GM12878 (cell line): ENCODE measurements at regions not wholly inside any gene's neighbourhood (a gene's known extent, or its start where the extent isn't known, plus 50 kb on each side); places are given as distances from the start of the nearest gene placed in this dataset.

ENCODE experiments used
- ATAC-seq: fragments of 200-7000 bp; cut with Tn5 transposase; 3 replicates; pipeline ENCODE4 v1.9.1; 2020; ENCODE audit warnings: mild to moderate bottlenecking, moderate library complexity
- BruUV-seq: library from RNA; stranded (reverse); fragments of 400-500 nt; replicated peaks from 2 replicates; lab custom pipeline; 2021; lab: Mats Ljungman, UMichigan
- CTCF ChIA-PET: fragments of 300-600 bp; sonication (Branson Sonifier 250); formaldehyde crosslinking; extraction: SDS; loops from one replicate; lab custom pipeline; 2021; ENCODE audit warnings: inconsistent platforms; lab: Yijun Ruan, JAX
- POLR2A ChIA-PET: fragments of 350-600 bp; formaldehyde crosslinking; extraction: SDS; loops from one replicate; lab custom pipeline; 2021; ENCODE audit warnings: inconsistent platforms; lab: Charles Lee
- RAD21 ChIA-PET: fragments of 300-600 bp; sonication (Branson Sonifier 250); formaldehyde crosslinking; loops from one replicate; lab custom pipeline; 2023; ENCODE audit warnings: antibody characterized with exemption; ENCODE audit not compliant: unreplicated experiment; lab: Charles Lee
- SMC1A ChIA-PET: fragments of 300-600 bp; sonication (Branson Sonifier 250); formaldehyde crosslinking; loops from one replicate; lab custom pipeline; 2023; ENCODE audit not compliant: unreplicated experiment, uncharacterized antibody; lab: Charles Lee
- DNase-seq: peaks from one replicate; pipeline ENCODE4 v3.0.0-alpha.2; 2011; ENCODE audit warnings: low read depth, low spot score
- FAIRE-seq: peaks from 3 replicates; lab custom pipeline; 2011; peaks lifted over from hg19 to GRCh38; lab: Jason Lieb, UNC
- H2AFZ ChIP-seq: 2 replicates; pipeline ENCODE4 v1.6.0; 2011; ENCODE audit warnings: low read depth, low read length, control low read depth; ENCODE audit not compliant: control insufficient read depth
- H3K27ac ChIP-seq: 2 replicates; pipeline ENCODE4 v1.5.1; 2011; ENCODE audit warnings: control low read depth; ENCODE audit not compliant: control insufficient read depth, insufficient read depth
- H3K27me3 ChIP-seq, 2 experiments: replicated peaks in 1 of 2; 2 replicates each; pipeline versions ENCODE4 v1.6.0 to v1.6.1; 2011; ENCODE audit warnings: low read length in 1 of 2; ENCODE audit not compliant: control insufficient read depth in 2 of 2, insufficient read depth in 2 of 2
- H3K36me3 ChIP-seq, 2 experiments: 2 replicates each; pipeline ENCODE4 v1.5.1; 2011; ENCODE audit warnings: low read length in 1 of 2; ENCODE audit not compliant: control insufficient read depth in 2 of 2, insufficient read depth in 2 of 2
- H3K4me1 ChIP-seq: 2 replicates; pipeline ENCODE4 v1.6.1; 2011; ENCODE audit warnings: mild to moderate bottlenecking, low read length, moderate library complexity, mixed read lengths; ENCODE audit not compliant: control insufficient read depth, insufficient read depth
- H3K4me2 ChIP-seq: 2 replicates; pipeline ENCODE4 v1.6.0; 2011; ENCODE audit warnings: control low read depth; ENCODE audit not compliant: control insufficient read depth, insufficient read depth
- H3K4me3 ChIP-seq: fragments of 200-600 bp; sonication (generic); 2 replicates; pipeline ENCODE4 v1.5.1; 2016
- H3K79me2 ChIP-seq: 2 replicates; pipeline ENCODE4 v1.6.0; 2011; ENCODE audit warnings: low read length; ENCODE audit not compliant: control insufficient read depth, insufficient read depth
- H3K9ac ChIP-seq: 2 replicates; pipeline ENCODE4 v1.8.0; 2011; ENCODE audit warnings: low read length, control low read depth, mixed read lengths; ENCODE audit not compliant: control insufficient read depth, insufficient read depth
- H3K9me3 ChIP-seq: replicated peaks from 3 replicates; pipeline ENCODE4 v1.5.1; 2011; ENCODE audit warnings: mild to moderate bottlenecking, low read length; ENCODE audit not compliant: control insufficient read depth, insufficient read depth
- H4K20me1 ChIP-seq: 2 replicates; pipeline ENCODE4 v1.6.0; 2011; ENCODE audit not compliant: control insufficient read depth, insufficient read depth
- FOXK2 ChIP-seq: fragments of 450-650 bp; IDR thresholded peaks from 2 replicates; pipeline ENCODE4 v1.6.1; 2017; ENCODE audit warnings: mild to moderate bottlenecking, moderate library complexity
- MXI1 ChIP-seq: fragments of 150-350 bp; IDR thresholded peaks from 2 replicates; pipeline ENCODE4 v1.6.1; 2011; ENCODE audit warnings: low read depth, mild to moderate bottlenecking, inconsistent platforms, low read length, improper control_type of control experiment
- RB1 ChIP-seq: fragments of 450-650 bp; formaldehyde crosslinking; IDR thresholded peaks from 2 replicates; pipeline ENCODE4 v1.6.1; 2017; ENCODE audit warnings: mild to moderate bottlenecking, borderline replicate concordance
- SREBF2 ChIP-seq: IDR thresholded peaks from 2 replicates; pipeline ENCODE4 v1.6.1; 2012; ENCODE audit warnings: mild to moderate bottlenecking, low read length
- ZBED1 ChIP-seq: IDR thresholded peaks from 2 replicates; pipeline ENCODE4 v1.6.1; 2016; ENCODE audit warnings: borderline replicate concordance
- ZBTB11 ChIP-seq: fragments of 450-650 bp; formaldehyde crosslinking; IDR thresholded peaks from 2 replicates; pipeline ENCODE4 v1.5.0; 2022; ENCODE audit warnings: mild to moderate bottlenecking, missing genetic modification characterization
- WGBS: methylation state at CpG from one replicate; pipeline ENCODE4 v1.1.6; 2016; ENCODE audit warnings: low lambda C conversion rate; ENCODE audit not compliant: insufficient replicate concordance, insufficient coverage; ENCODE audit errors: missing lambda C conversion rate; 5-methylcytosine and 5-hydroxymethylcytosine counted together
- in situ Hi-C: fragments of 300-500 bp; cut with MboI; formaldehyde crosslinking; loops from 9 replicates; pipeline ENCODE4 v1.14.3; 2018; ENCODE audit warnings: mixed read lengths
- intact Hi-C: fragments of 100-400 bp; cut with micrococcal nuclease; formaldehyde crosslinking; loops from one replicate; pipeline ENCODE4 v1.14.2; 2022; ENCODE audit not compliant: unreplicated experiment

GRCh38 chr14:103271189-103271588 lies 62.8 kb upstream of the EIF5 start:
- no TSS peak for BruUV-seq
- RAD21 ChIA-PET: no interaction called here
- Histone ChIP-seq H3K9me3 (no peaks in the 10 kb centered on the region; the same call in 2 of the 3 replicates), H3K4me3 (no peak overlapping the region), H3K27me3 (no peaks in the 10 kb centered on the region; a peak in 1 of 4 replicates), H3K79me2 (no peaks in the 10 kb centered on the region), H4K20me1 (no peaks in the 10 kb centered on the region), H3K4me2 (no peak overlapping the region), H3K36me3 (no peaks in the 10 kb centered on the region), H2AFZ (no peak overlapping the region), H3K27ac (no peak overlapping the region), H3K9ac (no peak overlapping the region), H3K4me1 (no peaks in the 10 kb centered on the region)
- intact Hi-C loops: no loop called here
- in situ Hi-C loops: no loop called here
- TF ChIP-seq SREBF2 (no peak), ZBTB11 (CRISPR knock-in tag) (no peak), RB1 (no peak), MXI1 (no peak), ZBED1 (no peak), FOXK2 (no peak)
- CTCF ChIA-PET: no interaction called here
- SMC1A ChIA-PET: interaction anchor here (1.1 kb wide), 1 partner anchor 24 kb away, joined by 5 read pairs; no protein-coding TSS in a partner anchor
- FAIRE-seq (no peak), DNase-seq (no peak), ATAC-seq (no peak)
- POLR2A ChIA-PET: interaction anchor here (1.2 kb wide), 1 partner anchor 166 kb away, joined by 4 read pairs; no protein-coding TSS in a partner anchor
- 69% methylated on average over 7 of the region's 7 CpGs for WGBS
